A549 (cell line): ENCODE measurements at regions not wholly inside any gene's neighbourhood (a gene's known extent, or its start where the extent isn't known, plus 50 kb on each side); places are given as distances from the start of the nearest gene placed in this dataset.

Source experiments
- ATAC-seq, 2 experiments: fragments of 200-7000 bp in 1 of 2; fragments of >200 bp in 1 of 2; cut with Nextera tagmentation in 1 of 2; cut with Tn5 transposase in 1 of 2; 3 replicates each; pipeline versions ENCODE4 v1.8.0 to v1.9.1; 2018 to 2020; ENCODE audit warnings: mild to moderate bottlenecking in 1 of 2, moderate library complexity in 1 of 2
- CTCF ChIA-PET: fragments of 300-600 bp; sonication (Branson Sonifier 250); formaldehyde crosslinking; extraction: SDS; loops from one replicate; lab custom pipeline; 2021; ENCODE audit warnings: antibody characterized with exemption, inconsistent platforms; lab: Yijun Ruan, JAX
- POLR2A ChIA-PET: fragments of 350-600 bp; formaldehyde crosslinking; extraction: SDS; loops from one replicate; lab custom pipeline; 2021; ENCODE audit warnings: antibody characterized with exemption, inconsistent platforms; lab: Yijun Ruan, JAX
- DNase-seq, 2 experiments: peaks; one replicate each; pipeline versions ENCODE4 v3.0.0 to v3.0.0-alpha.2; 2011 to 2016; ENCODE audit warnings: low read depth in 1 of 2, low spot score in 1 of 2
- FAIRE-seq: peaks from 2 replicates; lab custom pipeline; 2011; peaks lifted over from hg19 to GRCh38; lab: Jason Lieb, UNC
- H3K27ac ChIP-seq, 2 experiments: fragments of >200 bp; sonication (Bioruptor Twin); formaldehyde crosslinking; 3 replicates each; pipeline ENCODE4 v1.5.1; 2016 to 2017
- H3K4me1 ChIP-seq: fragments of >200 bp; sonication (Bioruptor Twin); formaldehyde crosslinking; 3 replicates; pipeline ENCODE4 v1.6.1; 2016
- H3K4me2 ChIP-seq: fragments of >200 bp; sonication (Bioruptor Twin); formaldehyde crosslinking; 3 replicates; pipeline ENCODE4 v1.6.1; 2016
- H3K4me3 ChIP-seq: fragments of >200 bp; sonication (Bioruptor Twin); formaldehyde crosslinking; 3 replicates; pipeline ENCODE4 v1.5.1; 2016
- H3K9me3 ChIP-seq: fragments of >200 bp; sonication (Bioruptor Twin); formaldehyde crosslinking; 3 replicates; pipeline ENCODE4 v1.6.1; 2016
- BHLHE40 ChIP-seq: IDR thresholded peaks from 2 replicates; pipeline ENCODE4 v1.6.1; 2012; ENCODE audit warnings: low read depth, low read length, inconsistent platforms
- CHD2 ChIP-seq: fragments of 150-350 bp; IDR thresholded peaks from 2 replicates; pipeline ENCODE4 v1.6.1; 2014; ENCODE audit warnings: low read length; ENCODE audit not compliant: partially characterized antibody
- ESRRA ChIP-seq: fragments of 150-350 bp; IDR thresholded peaks from 2 replicates; pipeline ENCODE4 v1.6.1; 2014; ENCODE audit warnings: mild to moderate bottlenecking, low read length, borderline replicate concordance
- FOSB ChIP-seq: fragments of 250-450 bp; sonication (Bioruptor Pico); IDR thresholded peaks from 2 replicates; pipeline ENCODE4 v1.5.0; 2020; ENCODE audit warnings: mild to moderate bottlenecking, moderate library complexity
- FOSL2 ChIP-seq, 2 experiments: fragments of 450-650 bp in 1 of 2; fragments of >200 bp in 1 of 2; sonication (Bioruptor Twin) in 1 of 2; formaldehyde crosslinking; IDR thresholded peaks; 2 replicates each; pipeline versions ENCODE4 v1.5.0 to v1.6.1; 2016 to 2020; ENCODE audit warnings: mild to moderate bottlenecking in 1 of 2, moderate library complexity in 1 of 2
- GATA3 ChIP-seq: IDR thresholded peaks from 2 replicates; pipeline ENCODE4 v1.6.1; 2012; ENCODE audit warnings: borderline replicate concordance
- HDAC2 ChIP-seq: fragments of 200-600 bp; sonication (generic); IDR thresholded peaks from 2 replicates; pipeline ENCODE4 v1.6.1; 2016
- HMGXB4 ChIP-seq: fragments of 250-450 bp; sonication (Bioruptor Pico); IDR thresholded peaks from 2 replicates; pipeline ENCODE4 v1.5.0; 2021; ENCODE audit warnings: mild to moderate bottlenecking, moderate library complexity, borderline replicate concordance
- HOXB13 ChIP-seq: fragments of 250-450 bp; sonication (Bioruptor Pico); IDR thresholded peaks from 2 replicates; pipeline ENCODE4 v1.5.0; 2020; ENCODE audit warnings: low read depth, mild to moderate bottlenecking, moderate library complexity
- KDM5A ChIP-seq: fragments of 200-600 bp; sonication (generic); IDR thresholded peaks from 2 replicates; pipeline ENCODE4 v1.6.1; 2016; ENCODE audit warnings: antibody characterized with exemption, mild to moderate bottlenecking
- MAX ChIP-seq: IDR thresholded peaks from 2 replicates; pipeline ENCODE4 v1.6.1; 2012
- NR3C1 ChIP-seq: fragments of >200 bp; sonication (Bioruptor Twin); formaldehyde crosslinking; IDR thresholded peaks from 3 replicates; pipeline ENCODE4 v1.6.1; 2017
- POLR2AphosphoS2 ChIP-seq: conservative IDR thresholded peaks from 2 replicates; pipeline ENCODE4 v1.6.1; 2012; ENCODE audit warnings: low read length, improper control_type of control experiment, inconsistent platforms
- RAD21 ChIP-seq, 2 experiments: fragments of >200 bp in 1 of 2; sonication (Bioruptor Twin) in 1 of 2; formaldehyde crosslinking in 1 of 2; IDR thresholded peaks in 1 of 2; conservative IDR thresholded peaks in 1 of 2; 2 replicates in 1 of 2; 3 replicates in 1 of 2; pipeline ENCODE4 v1.6.1; 2012 to 2018; ENCODE audit warnings: inconsistent platforms in 1 of 2
- REST ChIP-seq: fragments of 200-600 bp; sonication (generic); IDR thresholded peaks from 2 replicates; pipeline ENCODE4 v1.6.1; 2016; ENCODE audit warnings: antibody characterized with exemption, mild to moderate bottlenecking, moderate library complexity
- ZC3H11A ChIP-seq: fragments of 450-650 bp; IDR thresholded peaks from 2 replicates; pipeline ENCODE4 v1.6.1; 2014; ENCODE audit warnings: antibody characterized with exemption, mild to moderate bottlenecking
- WGBS: methylation state at CpG from one replicate; pipeline ENCODE4 v1.1.6; 2017; ENCODE audit errors: missing lambda C conversion rate; 5-methylcytosine and 5-hydroxymethylcytosine counted together

GRCh38 chr5:109563739-109564138, 126.0 kb upstream of the MAN2A1 start:
- no peak for FAIRE-seq
- Histone ChIP-seq H3K27ac (no peak overlapping the region), H3K4me2 (no peak overlapping the region), H3K9me3 (no peaks in the 10 kb centered on the region), H3K4me1 (no peaks in the 10 kb centered on the region), H3K4me3 (no peak overlapping the region)
- no peak for TF ChIP-seq NR3C1
- TF ChIP-seq HDAC2: no peak
- no peak for TF ChIP-seq FOSB (CRISPR knock-in tag)
- WGBS: 97% methylated on average over 1 of the region's 1 CpG
- ChIA-PET CTCF (no interaction called here), POLR2A (no interaction called here)
- no peak for DNase-seq
- no peak for ATAC-seq

- Histone ChIP-seq H3K27ac (no peak overlapping the region), H3K9me3 (no peaks in the 10 kb centered on the region), H3K4me3 (no peak overlapping the region), H3K4me1 (no peaks in the 10 kb centered on the region), H3K4me2 (no peak overlapping the region)
- 0% methylated on average over 1 of the region's 1 CpG for WGBS
- DNase-seq: no peak
- TF ChIP-seq ESRRA (no peak), HDAC2 (no peak), KDM5A (no peak), POLR2AphosphoS2 (no peak), HOXB13 (CRISPR knock-in tag) (no peak), CHD2 (no peak), ZC3H11A (no peak), BHLHE40 (no peak), MAX (no peak), GATA3 (no peak), REST (no peak), FOSL2 (IDR thresholded peaks at IDR 0.05) (no peak), FOSL2 (CRISPR knock-in tag; IDR thresholded peaks at IDR 0.05) (no peak)
- no peak for FAIRE-seq
- no peak for ATAC-seq
- POLR2A ChIA-PET: no interaction called here
- CTCF ChIA-PET: no interaction called here
These were observed 126.5 kb upstream of the MAN2A1 start for GRCh38 chr5:109563189-109563588.

GRCh38 chr5:109562441-109562840, 127.3 kb upstream of the MAN2A1 start:
- 2% methylated on average over 3 of the region's 3 CpGs for WGBS
- Histone ChIP-seq H3K27ac (no peak overlapping the region), H3K4me2 (no peak overlapping the region)
- TF ChIP-seq RAD21 (conservative IDR thresholded peaks at IDR 0.05 in 1 of 2, IDR thresholded peaks at IDR 0.05 in 1 of 2): no peak
- TF ChIP-seq HMGXB4 (CRISPR knock-in tag): no peak
- TF ChIP-seq, all 56 proteins: peak for 0
- Histone ChIP-seq H3K4me3 (no peak overlapping the region), H3K4me1 (no peaks in the 10 kb centered on the region), H3K9me3 (no peaks in the 10 kb centered on the region)
- ChIA-PET POLR2A (no interaction called here), CTCF (no interaction called here)
- no peak for FAIRE-seq
- no peak for DNase-seq
- ATAC-seq: no peak
